SH-SY5Y (cell line): ENCODE measurements at regions not wholly inside any gene's neighbourhood (a gene's known extent, or its start where the extent isn't known, plus 50 kb on each side); places are given as distances from the start of the nearest gene placed in this dataset.

ENCODE experiments used
- GATA2 ChIP-seq: IDR thresholded peaks from 2 replicates; pipeline ENCODE4 v1.6.1; 2011; ENCODE audit warnings: mild to moderate bottlenecking, low read depth, low read length
- GATA3 ChIP-seq: IDR thresholded peaks from 2 replicates; pipeline ENCODE4 v1.6.1; 2011; ENCODE audit warnings: low read depth, mild to moderate bottlenecking, low read length, moderate library complexity

DNA sequence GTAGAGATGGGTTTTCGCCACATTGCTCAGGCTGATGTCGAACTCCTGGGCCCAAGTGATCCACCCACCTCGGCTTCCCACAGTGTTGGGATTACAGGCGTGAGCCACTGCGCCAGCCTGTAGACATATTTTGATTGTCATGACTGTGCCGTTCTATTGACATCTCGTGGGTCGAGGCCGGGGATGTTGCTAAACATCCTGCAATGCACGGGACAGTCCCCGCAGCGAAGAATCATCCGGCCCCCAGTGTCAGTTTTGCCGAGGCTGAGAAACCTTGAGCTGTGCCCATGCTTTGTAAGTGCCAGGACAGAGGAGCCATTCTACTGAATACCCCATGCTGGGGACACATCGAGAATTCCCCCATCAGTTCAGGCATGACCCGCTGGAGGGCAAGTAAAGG, 69.1 kb upstream of the GSE1 start:
- TF ChIP-seq GATA2, result no peak
- TF ChIP-seq GATA3, result no peak
